HepG2 (cell line): ENCODE measurements at regions not wholly inside any gene's neighbourhood (a gene's known extent, or its start where the extent isn't known, plus 50 kb on each side); places are given as distances from the start of the nearest gene placed in this dataset.

Source experiments
- ATAC-seq: fragments of 200-7000 bp; cut with Tn5 transposase; 3 replicates; pipeline ENCODE4 v1.9.1; 2020; ENCODE audit warnings: mild to moderate bottlenecking, moderate library complexity
- BruUV-seq: library from RNA; stranded (reverse); fragments of 400-500 nt; replicated peaks from 2 replicates; lab custom pipeline; 2021; lab: Mats Ljungman, UMichigan
- CTCF ChIA-PET: fragments of 300-600 bp; formaldehyde crosslinking; extraction: SDS; loops from one replicate; lab custom pipeline; 2021; ENCODE audit warnings: low total read pairs, inconsistent platforms, low intra/inter-chr PET ratio; lab: Yijun Ruan, JAX
- POLR2A ChIA-PET: fragments of 350-600 bp; sonication (Branson Sonifier 250); formaldehyde crosslinking; loops from one replicate; lab custom pipeline; 2020; ENCODE audit warnings: antibody characterized with exemption, inconsistent platforms; lab: Yijun Ruan, JAX
- DNase-seq: peaks from one replicate; pipeline ENCODE4 v3.0.0-alpha.2; 2015; ENCODE audit warnings: low spot score
- FAIRE-seq: peaks from 3 replicates; lab custom pipeline; 2011; peaks lifted over from hg19 to GRCh38; lab: Jason Lieb, UNC
- H2AFZ ChIP-seq: one replicate; pipeline ENCODE4 v1.6.1; 2011; ENCODE audit warnings: low read length, inconsistent platforms
- H3K27ac ChIP-seq: fragments of 300-600 bp; 3 replicates; pipeline ENCODE4 v1.8.0; 2011; ENCODE audit warnings: mixed run types, mild to moderate bottlenecking, mixed read lengths, low read length, inconsistent platforms; ENCODE audit not compliant: insufficient read depth; ENCODE audit errors: extremely low read length
- H3K27me3 ChIP-seq, 2 experiments: fragments of 200-600 bp in 1 of 2; 2 replicates in 1 of 2; 3 replicates in 1 of 2; pipeline versions ENCODE4 v1.6.0 to v1.8.0; 2011; ENCODE audit warnings: low read length in 2 of 2, mild to moderate bottlenecking in 2 of 2, moderate library complexity in 2 of 2, inconsistent platforms in 1 of 2; ENCODE audit not compliant: insufficient read depth in 2 of 2, control insufficient read depth in 1 of 2
- H3K36me3 ChIP-seq, 2 experiments: fragments of 200-600 bp in 1 of 2; replicated peaks in 1 of 2; 2 replicates in 1 of 2; 3 replicates in 1 of 2; pipeline versions ENCODE4 v1.5.1 to v1.8.0; 2011; ENCODE audit warnings: low read length in 2 of 2, inconsistent platforms in 1 of 2; ENCODE audit not compliant: insufficient read depth in 2 of 2, control insufficient read depth in 1 of 2
- H3K4me1 ChIP-seq: 2 replicates; pipeline ENCODE4 v1.5.1; 2012; ENCODE audit warnings: low read length, inconsistent platforms; ENCODE audit not compliant: insufficient read depth
- H3K4me2 ChIP-seq: 2 replicates; pipeline ENCODE4 v1.6.0; 2011; ENCODE audit warnings: low read depth, low read length, inconsistent platforms
- H3K4me3 ChIP-seq, 3 experiments: fragments of 200-600 bp in 1 of 3; sonication (generic), shearing (Covaris generic) in 1 of 3; replicated peaks in 1 of 3; 2 replicates each; pipeline ENCODE4 v1.5.1; 2011 to 2016; ENCODE audit warnings: low read length in 3 of 3, inconsistent platforms in 2 of 3, low read depth in 2 of 3, mild to moderate bottlenecking in 2 of 3, control low read depth in 1 of 3, mixed read lengths in 1 of 3; ENCODE audit not compliant: insufficient read depth in 1 of 3
- H3K79me2 ChIP-seq: one replicate; pipeline ENCODE4 v1.6.1; 2011; ENCODE audit warnings: low read length, inconsistent platforms; ENCODE audit not compliant: insufficient read depth
- H3K9ac ChIP-seq: 2 replicates; pipeline ENCODE4 v1.6.0; 2011; ENCODE audit warnings: mild to moderate bottlenecking, low read depth, low read length, inconsistent platforms; ENCODE audit not compliant: insufficient read depth
- H3K9me3 ChIP-seq: 2 replicates; pipeline ENCODE4 v1.5.1; 2012; ENCODE audit warnings: mild to moderate bottlenecking, low read length
- H4K20me1 ChIP-seq: 2 replicates; pipeline ENCODE4 v1.6.0; 2011; ENCODE audit warnings: inconsistent platforms, mild to moderate bottlenecking, low read length, moderate library complexity; ENCODE audit not compliant: insufficient read depth
- KAT7 ChIP-seq: IDR thresholded peaks from 2 replicates; pipeline ENCODE4 v1.6.1; 2018; ENCODE audit warnings: borderline replicate concordance, missing compliant biosample characterization
- ZNF101 ChIP-seq: sonication (generic); formaldehyde crosslinking; IDR thresholded peaks from 2 replicates; pipeline ENCODE4 v1.4.0; 2020; ENCODE audit warnings: mild to moderate bottlenecking, low read depth, missing genetic modification reagents, borderline replicate concordance
- ZNF552 ChIP-seq: sonication (generic); formaldehyde crosslinking; IDR thresholded peaks from 2 replicates; pipeline ENCODE4 v1.9.0; 2022; ENCODE audit warnings: missing genetic modification reagents, mild to moderate bottlenecking, borderline replicate concordance
- ZNF687 ChIP-seq: sonication (generic); formaldehyde crosslinking; IDR thresholded peaks from 2 replicates; pipeline ENCODE4 v1.5.1; 2020; ENCODE audit warnings: mild to moderate bottlenecking, missing genetic modification reagents, moderate library complexity
- ZNF776 ChIP-seq: sonication (generic); formaldehyde crosslinking; IDR thresholded peaks from 2 replicates; pipeline ENCODE4 v1.4.0; 2020; ENCODE audit warnings: mild to moderate bottlenecking, missing genetic modification reagents
- WGBS: methylation state at CpG from one replicate; pipeline ENCODE4 v1.1.6; 2017; ENCODE audit warnings: low lambda C conversion rate; 5-methylcytosine and 5-hydroxymethylcytosine counted together
- in situ Hi-C: cut with HindIII; loops from 2 replicates; pipeline ENCODE4 v1.10.0; 2017; ENCODE audit warnings: low pct_unique_long_range_greater_than_20kb; ENCODE audit not compliant: extremely low pct_ligation_motif_present
- intact Hi-C: fragments of 100-400 bp; cut with micrococcal nuclease; formaldehyde crosslinking; loops from one replicate; pipeline ENCODE4 v1.10.0; 2022; ENCODE audit not compliant: unreplicated experiment
- TF ChIP-seq, protein P1 (sequence below): sonication (generic); formaldehyde crosslinking; IDR thresholded peaks from 2 replicates; pipeline ENCODE4 v1.4.0; 2020; ENCODE audit warnings: missing genetic modification reagents, borderline replicate concordance

DNA sequence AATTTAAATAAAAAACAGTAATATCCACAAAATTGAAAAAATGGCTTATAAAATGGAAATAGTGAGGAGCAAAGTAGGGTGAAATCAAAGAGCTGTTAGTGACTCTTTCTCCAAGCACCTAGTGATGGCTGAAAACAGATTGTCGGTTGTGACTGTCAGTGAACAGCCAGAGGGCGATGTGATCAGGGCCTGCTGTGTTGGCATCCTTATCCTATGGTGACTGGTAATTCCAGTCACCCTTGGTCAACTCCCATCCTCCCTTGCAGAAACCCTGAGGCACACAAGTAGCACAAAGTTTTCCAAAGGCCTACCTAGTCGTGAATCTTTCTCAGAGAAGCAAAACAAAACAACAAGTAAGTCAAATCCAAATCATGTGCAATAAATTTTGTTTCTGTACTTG, 599.8 kb upstream of the CXADR start:
- TF ChIP-seq KAT7 (CRISPR knock-in tag), result no peak
- no peak for TF ChIP-seq ZNF552 (CRISPR knock-in tag)
- TF ChIP-seq, protein P1, sequence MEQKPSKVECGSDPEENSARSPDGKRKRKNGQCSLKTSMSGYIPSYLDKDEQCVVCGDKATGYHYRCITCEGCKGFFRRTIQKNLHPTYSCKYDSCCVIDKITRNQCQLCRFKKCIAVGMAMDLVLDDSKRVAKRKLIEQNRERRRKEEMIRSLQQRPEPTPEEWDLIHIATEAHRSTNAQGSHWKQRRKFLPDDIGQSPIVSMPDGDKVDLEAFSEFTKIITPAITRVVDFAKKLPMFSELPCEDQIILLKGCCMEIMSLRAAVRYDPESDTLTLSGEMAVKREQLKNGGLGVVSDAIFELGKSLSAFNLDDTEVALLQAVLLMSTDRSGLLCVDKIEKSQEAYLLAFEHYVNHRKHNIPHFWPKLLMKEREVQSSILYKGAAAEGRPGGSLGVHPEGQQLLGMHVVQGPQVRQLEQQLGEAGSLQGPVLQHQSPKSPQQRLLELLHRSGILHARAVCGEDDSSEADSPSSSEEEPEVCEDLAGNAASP (CRISPR knock-in tag), result no peak
- TF ChIP-seq ZNF776 (CRISPR knock-in tag), result no peak
- no peak for TF ChIP-seq ZNF101
- TF ChIP-seq ZNF687 (CRISPR knock-in tag), result no peak
- TF ChIP-seq, all 625 proteins: peak for 0

More for the DNA sequence above, 599.8 kb upstream of the CXADR start:
- CTCF ChIA-PET, result no interaction called here
- no peak for ATAC-seq
- FAIRE-seq, result no peak
- Histone ChIP-seq H2AFZ (no peak overlapping the region), H3K36me3 (no peaks in the 10 kb centered on the region), H3K4me1 (no peaks in the 10 kb centered on the region), H3K4me2 (no peak overlapping the region), H3K4me3 (no peak overlapping the region), H3K27ac (no peak overlapping the region), H3K9ac (no peak overlapping the region), H3K9me3 (no peaks in the 10 kb centered on the region), H3K79me2 (no peaks in the 10 kb centered on the region), H3K27me3 (no peaks in the 10 kb centered on the region), H4K20me1 (no peaks in the 10 kb centered on the region)
- WGBS, result 0% methylated on average over 3 of the region's 3 CpGs
- DNase-seq, result no peak
- intact Hi-C loops (no loop called here), in situ Hi-C loops (no loop called here)
- no TSS peak for BruUV-seq
- POLR2A ChIA-PET, result no interaction called here
